ENCODE measurements at regions not wholly inside any gene's neighbourhood (a gene's known extent, or its start where the extent isn't known, plus 50 kb on each side); places are given as distances from the start of the nearest gene placed in this dataset.

DNA sequence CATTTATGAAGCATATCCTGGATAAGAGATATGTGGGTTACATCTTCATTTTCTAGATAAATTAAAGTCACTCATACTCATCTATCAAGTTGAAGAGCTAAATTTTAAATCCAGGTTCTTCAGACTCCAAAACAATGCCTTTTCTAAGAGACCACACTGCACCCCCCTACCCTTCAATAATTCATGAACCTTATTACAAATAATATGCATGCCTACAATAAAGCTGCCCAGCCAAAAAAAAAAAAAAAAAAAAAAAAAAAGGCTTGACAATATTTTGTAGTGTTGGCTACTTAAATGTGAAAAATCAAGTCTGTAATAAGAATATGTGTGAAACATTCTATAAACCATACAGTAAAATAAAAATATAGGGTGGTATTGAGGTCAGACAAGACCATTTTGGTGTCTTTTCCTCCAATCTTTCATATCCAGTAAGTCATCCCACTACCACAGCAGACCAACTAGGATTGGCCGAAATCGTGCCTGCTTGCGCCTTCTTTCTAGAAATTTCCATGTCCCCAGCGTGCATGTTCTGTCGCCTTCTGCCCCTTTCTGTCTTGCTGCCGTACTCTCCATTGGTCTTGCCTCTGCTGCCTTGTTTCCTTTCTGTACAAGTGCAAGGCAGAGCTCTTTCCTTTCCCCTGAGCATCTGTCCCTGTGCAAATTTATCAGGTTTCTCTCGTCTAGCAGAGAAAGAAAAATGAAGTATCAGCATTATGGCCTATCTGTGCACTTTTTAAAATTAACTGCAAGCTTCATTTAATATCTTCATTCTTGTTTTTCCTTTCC lies 92.6 kb upstream of the NDUFV2 start:
- TF ChIP-seq, protein P1, sequence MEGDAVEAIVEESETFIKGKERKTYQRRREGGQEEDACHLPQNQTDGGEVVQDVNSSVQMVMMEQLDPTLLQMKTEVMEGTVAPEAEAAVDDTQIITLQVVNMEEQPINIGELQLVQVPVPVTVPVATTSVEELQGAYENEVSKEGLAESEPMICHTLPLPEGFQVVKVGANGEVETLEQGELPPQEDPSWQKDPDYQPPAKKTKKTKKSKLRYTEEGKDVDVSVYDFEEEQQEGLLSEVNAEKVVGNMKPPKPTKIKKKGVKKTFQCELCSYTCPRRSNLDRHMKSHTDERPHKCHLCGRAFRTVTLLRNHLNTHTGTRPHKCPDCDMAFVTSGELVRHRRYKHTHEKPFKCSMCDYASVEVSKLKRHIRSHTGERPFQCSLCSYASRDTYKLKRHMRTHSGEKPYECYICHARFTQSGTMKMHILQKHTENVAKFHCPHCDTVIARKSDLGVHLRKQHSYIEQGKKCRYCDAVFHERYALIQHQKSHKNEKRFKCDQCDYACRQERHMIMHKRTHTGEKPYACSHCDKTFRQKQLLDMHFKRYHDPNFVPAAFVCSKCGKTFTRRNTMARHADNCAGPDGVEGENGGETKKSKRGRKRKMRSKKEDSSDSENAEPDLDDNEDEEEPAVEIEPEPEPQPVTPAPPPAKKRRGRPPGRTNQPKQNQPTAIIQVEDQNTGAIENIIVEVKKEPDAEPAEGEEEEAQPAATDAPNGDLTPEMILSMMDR (IDR thresholded peaks at IDR 0.05; ENCODE audit: low read depth, low read length): no peak
- no peak overlapping the region for H3K4me3 ChIP-seq (ENCODE audit: low read depth, low read length)
- no peak for DNase-seq (ENCODE audit: low read depth, low spot score)
- in situ Hi-C loops (cut with HindIII; ENCODE audit: low sequenced_read_pairs): no loop called here

DNA sequence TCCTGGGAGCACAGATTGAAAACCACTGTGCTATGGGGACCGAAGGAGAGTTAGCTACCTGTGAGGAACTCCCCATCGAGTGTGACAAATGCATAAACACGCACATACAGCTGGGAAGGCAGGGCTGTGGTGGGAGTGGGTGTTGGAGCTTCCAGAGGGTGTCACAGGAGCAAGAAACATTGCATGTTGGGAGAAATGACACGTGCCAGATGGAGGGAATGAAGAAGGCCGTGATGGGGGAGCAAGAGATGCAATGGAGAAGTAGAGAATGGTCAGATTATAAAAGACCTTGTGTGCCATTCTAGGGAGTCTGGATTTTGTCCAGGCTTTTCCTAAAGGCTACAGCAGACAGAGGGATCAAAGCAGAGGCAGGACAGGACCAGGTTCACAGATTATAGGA lies 91.1 kb upstream of the NDUFV2 start:
- TF ChIP-seq, protein P1 (IDR thresholded peaks at IDR 0.05; ENCODE audit: low read depth, low read length): no peak
- H3K4me3 ChIP-seq (ENCODE audit: low read depth, low read length): no peak overlapping the region
- in situ Hi-C loops (cut with HindIII; ENCODE audit: low sequenced_read_pairs): no loop called here
- DNase-seq (ENCODE audit: low read depth, low spot score): no peak

DNA sequence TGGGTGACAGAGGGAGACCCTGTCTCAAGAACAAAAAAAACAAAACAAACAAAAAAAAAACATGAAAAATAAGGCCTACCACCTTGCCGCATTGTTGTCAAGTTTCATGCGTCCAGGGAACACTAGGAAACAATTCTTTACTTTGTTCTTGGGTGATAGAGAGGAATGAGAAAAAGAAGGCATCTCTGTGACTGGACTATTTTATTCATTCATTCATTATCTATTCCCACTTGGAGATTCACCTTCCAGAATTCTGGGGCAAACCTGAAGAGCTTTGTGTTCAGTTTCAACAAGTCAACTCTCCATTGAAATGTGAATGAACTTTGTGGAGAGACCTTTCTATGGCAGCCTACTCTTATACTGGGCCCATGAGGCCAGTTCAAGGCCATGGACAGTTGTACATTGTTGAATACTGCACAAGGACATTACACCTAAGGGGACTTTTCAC lies 88.5 kb upstream of the NDUFV2 start:
- no peak overlapping the region for H3K4me3 ChIP-seq (ENCODE audit: low read depth, low read length)
- no peak for DNase-seq (ENCODE audit: low read depth, low spot score)
- in situ Hi-C loops (cut with HindIII; ENCODE audit: low sequenced_read_pairs): no loop called here
- TF ChIP-seq, protein P1 (IDR thresholded peaks at IDR 0.05; ENCODE audit: low read depth, low read length): no peak

DNA sequence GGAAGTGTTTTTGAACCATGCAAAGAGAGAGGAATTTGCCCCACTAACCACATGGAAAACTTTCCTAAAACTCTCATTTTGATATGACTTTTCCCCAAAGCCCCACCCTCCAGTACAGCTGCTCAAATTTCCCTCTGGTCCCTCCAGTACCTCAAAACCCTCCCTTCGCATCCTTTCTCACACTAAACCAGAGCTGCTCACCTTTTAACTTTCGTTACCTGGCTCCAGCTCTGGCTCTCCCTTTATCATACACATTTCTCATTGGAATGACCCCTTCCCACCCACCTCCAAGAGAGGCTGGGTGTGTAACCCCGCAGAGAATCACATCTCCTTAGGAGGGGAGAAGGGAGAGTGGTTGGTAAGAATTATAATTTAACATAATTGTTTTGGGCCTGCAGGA lies 86.8 kb upstream of the NDUFV2 start:
- TF ChIP-seq, protein P1 (IDR thresholded peaks at IDR 0.05; ENCODE audit: low read depth, low read length): no peak
- in situ Hi-C loops (cut with HindIII; ENCODE audit: low sequenced_read_pairs): no loop called here

DNA sequence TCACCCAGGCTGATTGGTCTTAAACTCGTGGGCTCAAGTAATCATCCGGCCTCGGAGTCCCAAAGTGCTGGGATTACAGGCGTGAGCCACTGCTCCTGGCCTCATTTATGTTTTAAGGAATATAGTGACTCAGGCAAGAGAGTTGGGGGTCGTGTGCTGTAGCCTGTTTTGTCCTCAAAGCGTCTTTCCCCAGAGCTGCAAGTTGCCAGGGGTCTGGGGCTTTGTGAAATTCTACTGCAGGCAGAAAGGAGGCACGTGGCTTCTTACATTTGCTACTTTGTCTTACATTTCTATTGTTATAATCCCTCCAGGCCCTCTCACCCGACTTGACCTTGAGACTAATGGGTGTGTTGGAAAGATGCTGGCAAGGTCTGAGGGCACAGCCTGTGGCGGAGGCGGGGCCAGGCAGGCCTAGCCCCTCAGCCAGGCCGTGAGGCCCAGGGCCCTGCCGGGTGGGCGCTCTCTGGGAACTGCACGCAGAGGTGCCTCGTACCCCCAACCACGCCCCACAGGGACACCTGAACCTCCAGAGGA lies 85.8 kb upstream of the NDUFV2 start:
- DNase-seq (ENCODE audit: low read depth, low spot score): no peak
- TF ChIP-seq, protein P1 (IDR thresholded peaks at IDR 0.05; ENCODE audit: low read depth, low read length): no peak
- H3K4me3 ChIP-seq (ENCODE audit: low read depth, low read length): no peak overlapping the region
- in situ Hi-C loops (cut with HindIII; ENCODE audit: low sequenced_read_pairs): no loop called here

More for the DNA sequence above, 86.8 kb upstream of the NDUFV2 start:
- DNase-seq (ENCODE audit: low read depth, low spot score): no peak
- H3K4me3 ChIP-seq (ENCODE audit: low read depth, low read length): no peak overlapping the region

DNA sequence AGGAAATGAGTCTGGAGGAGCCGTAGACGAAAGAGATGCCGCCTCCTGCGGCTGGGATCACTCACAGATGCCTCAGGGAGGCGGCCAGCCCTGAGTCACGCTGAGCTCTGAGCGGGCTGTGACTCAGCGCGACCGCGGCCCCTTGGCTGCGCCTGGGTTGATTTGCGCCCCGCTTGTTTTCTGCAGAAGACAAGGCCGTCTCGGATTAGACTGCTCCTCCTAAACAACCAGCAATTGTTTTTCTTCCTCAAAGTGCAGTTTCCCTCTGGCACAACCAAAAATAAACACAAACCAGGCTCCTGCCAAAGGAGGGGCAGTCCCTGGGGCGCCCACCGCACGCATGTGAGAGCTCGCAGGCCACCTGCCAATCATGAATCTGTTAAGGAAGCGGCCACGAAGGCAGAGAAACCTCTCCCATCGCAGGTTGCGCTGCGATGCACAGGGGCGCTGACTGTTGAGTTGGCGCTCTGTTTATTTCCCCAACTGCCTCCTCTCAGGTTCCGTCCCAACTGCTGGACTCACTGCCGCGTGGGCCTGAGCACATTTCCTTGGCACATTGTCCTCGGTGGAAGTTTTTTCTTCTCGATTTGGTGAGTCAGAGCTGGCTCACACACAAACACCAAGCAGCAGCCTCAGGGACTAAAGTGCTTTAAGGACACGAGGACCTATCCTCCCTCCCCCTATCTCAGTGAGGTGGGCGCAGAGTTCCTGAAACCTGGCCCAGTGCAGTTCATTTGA lies 85.2 kb upstream of the NDUFV2 start:
- in situ Hi-C loops (cut with HindIII; ENCODE audit: low sequenced_read_pairs): no loop called here
- DNase-seq (ENCODE audit: low read depth, low spot score): peak; percentile 97
- TF ChIP-seq, protein P1 (IDR thresholded peaks at IDR 0.05; ENCODE audit: low read depth, low read length): no peak

More for the DNA sequence above, 85.2 kb upstream of the NDUFV2 start:
- H3K4me3 ChIP-seq (ENCODE audit: low read depth, low read length): peak overlapping the region; percentile 18
